CD4-positive, alpha-beta memory T cell (primary cell): ENCODE measurements at regions not wholly inside any gene's neighbourhood (a gene's known extent, or its start where the extent isn't known, plus 50 kb on each side); places are given as distances from the start of the nearest gene placed in this dataset.

ENCODE experiments used
- CTCF ChIA-PET: fragments of 350-600 bp; sonication (Branson Sonifier 250); formaldehyde crosslinking; loops from one replicate; lab custom pipeline; 2021; ENCODE audit warnings: inconsistent platforms; ENCODE audit not compliant: partially characterized antibody; lab: Charles Lee
- POLR2A ChIA-PET: fragments of 350-600 bp; sonication (Branson Sonifier 250); formaldehyde crosslinking; loops from one replicate; lab custom pipeline; 2021; ENCODE audit not compliant: partially characterized antibody; lab: Charles Lee
- DNase-seq, 5 donors: peaks; one replicate each; pipeline versions ENCODE4 v3.0.0 to v3.0.0-alpha.2; 2020 to 2022; ENCODE audit warnings: mixed read lengths in 1 of 5
- H3K27ac ChIP-seq: one replicate; pipeline ENCODE4 v1.7.0; 2013; ENCODE audit warnings: low read depth, low read length
- H3K27me3 ChIP-seq: 2 replicates; pipeline ENCODE4 v1.7.0; 2013; ENCODE audit warnings: mild to moderate bottlenecking, low read length, moderate library complexity; ENCODE audit not compliant: insufficient read depth
- H3K36me3 ChIP-seq: 2 replicates; pipeline ENCODE4 v1.7.0; 2013; ENCODE audit warnings: mild to moderate bottlenecking, low read length, moderate library complexity; ENCODE audit not compliant: insufficient read depth
- H3K4me1 ChIP-seq: 2 replicates; pipeline ENCODE4 v1.7.0; 2013; ENCODE audit warnings: mild to moderate bottlenecking, low read length, moderate library complexity; ENCODE audit not compliant: insufficient read depth
- H3K4me3 ChIP-seq, 2 donors: one replicate each; pipeline ENCODE4 v1.7.0; 2013; ENCODE audit warnings: low read length in 2 of 2, mild to moderate bottlenecking in 1 of 2
- H3K9me3 ChIP-seq, 2 donors: one replicate each; pipeline ENCODE4 v1.7.0; 2013; ENCODE audit warnings: low read length in 2 of 2, control low read depth in 1 of 2; ENCODE audit not compliant: control insufficient read depth in 1 of 2
- H3K27ac Mint-ChIP-seq, 7 donors: one replicate each; pipeline ENCODE4 v1.8.0; 2020 to 2021; ENCODE audit warnings: mixed read lengths in 7 of 7, mild to moderate bottlenecking in 6 of 7, inconsistent platforms in 3 of 7, moderate library complexity in 3 of 7
- H3K27me3 Mint-ChIP-seq, 2 donors: one replicate each; pipeline ENCODE4 v1.8.0; 2020 to 2021; ENCODE audit warnings: mixed read lengths in 2 of 2
- H3K36me3 Mint-ChIP-seq, 2 donors: one replicate each; pipeline ENCODE4 v1.8.0; 2020 to 2021; ENCODE audit warnings: mixed read lengths in 2 of 2, inconsistent platforms in 1 of 2, mild to moderate bottlenecking in 1 of 2
- H3K4me1 Mint-ChIP-seq, 4 donors: one replicate each; pipeline ENCODE4 v1.8.0; 2020 to 2021; ENCODE audit warnings: mixed read lengths in 4 of 4, mild to moderate bottlenecking in 1 of 4
- H3K4me3 Mint-ChIP-seq, 8 donors: one replicate each; pipeline ENCODE4 v1.8.0; 2020 to 2021; ENCODE audit warnings: mixed read lengths in 8 of 8, mild to moderate bottlenecking in 7 of 8, moderate library complexity in 6 of 8, inconsistent platforms in 3 of 8
- H3K9me3 Mint-ChIP-seq, 8 donors: one replicate each; pipeline ENCODE4 v1.8.0; 2020 to 2021; ENCODE audit warnings: mixed read lengths in 8 of 8, mild to moderate bottlenecking in 5 of 8, inconsistent platforms in 3 of 8, moderate library complexity in 1 of 8
- intact Hi-C: fragments of 100-400 bp; cut with micrococcal nuclease; formaldehyde crosslinking; loops from one replicate; pipeline ENCODE4 v1.15.1; 2023

DNA sequence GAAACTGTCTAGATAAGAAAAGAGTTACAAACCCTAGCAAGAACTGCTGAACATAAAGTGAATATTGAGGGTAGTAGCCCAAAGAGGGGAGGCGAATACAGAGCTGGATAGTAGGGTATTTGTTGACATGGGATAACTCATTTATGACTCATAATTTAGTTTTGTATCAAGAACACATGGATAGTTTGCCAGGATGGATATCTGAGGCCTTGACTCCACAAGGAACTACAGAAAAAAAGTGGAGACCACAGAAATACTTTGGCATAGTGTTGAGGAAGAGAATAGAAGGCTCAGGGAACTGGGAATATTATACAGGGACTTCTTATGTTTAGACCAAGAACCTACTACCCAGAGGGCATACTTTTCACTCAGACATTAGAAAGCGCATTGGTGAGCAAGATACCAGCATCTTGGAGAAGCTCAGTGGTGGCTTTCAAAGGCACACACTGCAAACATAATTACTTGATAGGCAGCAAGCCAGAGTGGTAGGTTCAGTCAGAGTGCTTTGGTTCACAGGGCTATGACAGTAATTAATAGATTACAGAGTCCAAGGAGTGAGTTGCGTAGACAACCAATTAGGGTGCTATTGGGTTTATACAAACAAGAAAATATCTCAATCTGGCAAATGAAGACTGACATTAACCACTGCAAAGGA lies 51.9 kb upstream of the ZBTB7C start:
- Histone ChIP-seq H3K9me3 (no peaks in the 10 kb centered on the region), H3K36me3 (no peaks in the 10 kb centered on the region), H3K27me3 (peaks cover 8% of the 10 kb centered on the region), H3K4me1 (peaks cover 20% of the 10 kb centered on the region), H3K27ac (no peak overlapping the region), H3K4me3 (no peak overlapping the region)
- Mint-ChIP-seq H3K27me3 (peaks cover 22 to 36% of the 10 kb centered on the region in 2 donors), H3K4me3 (no peak overlapping the region), H3K36me3 (no peaks in the 10 kb centered on the region), H3K27ac (no peak overlapping the region), H3K9me3 (peaks cover 0 to 1% (median 0%) of the 10 kb centered on the region in 8 donors), H3K4me1 (peaks cover 9 to 20% (median 16%) of the 10 kb centered on the region in 4 donors)
- intact Hi-C loops: no loop called here
- ChIA-PET CTCF (interaction anchor here (6.3 kb wide), 1 partner anchor 16 kb away, joined by 53 read pairs; no protein-coding TSS in a partner anchor), POLR2A (no interaction called here)
- DNase-seq: no peak

DNA sequence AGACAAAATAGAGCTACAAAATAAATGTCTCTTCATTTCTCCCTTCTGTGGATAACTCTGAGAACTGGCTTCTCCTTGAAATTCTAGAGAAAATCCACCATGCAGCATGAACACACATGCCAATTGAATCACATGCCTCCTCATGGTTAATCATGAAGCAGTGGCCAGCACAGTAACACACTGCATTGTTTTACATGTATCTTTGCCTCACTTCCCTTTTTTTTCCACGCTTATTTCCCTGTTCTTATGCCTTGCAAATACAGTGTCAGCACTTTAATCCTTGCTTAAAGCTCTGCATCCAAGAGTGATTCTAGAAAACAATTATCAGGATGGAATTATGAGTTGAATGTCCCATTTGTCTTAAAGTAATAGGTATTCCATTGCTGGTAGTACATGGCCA lies 50.3 kb upstream of the ZBTB7C start:
- H3K27me3 Mint-ChIP-seq: peaks cover 21 to 32% of the 10 kb centered on the region in 2 donors
- no peaks in the 10 kb centered on the region for H3K36me3 ChIP-seq
- intact Hi-C loops: no loop called here
- no peak overlapping the region for H3K4me3 ChIP-seq
- H3K4me1 ChIP-seq: peaks cover 36% of the 10 kb centered on the region
- no peaks in the 10 kb centered on the region for H3K36me3 Mint-ChIP-seq
- no peak overlapping the region for H3K27ac ChIP-seq
- H3K9me3 Mint-ChIP-seq: peaks cover 0 to 6% (median 0%) of the 10 kb centered on the region in 8 donors
- ChIA-PET POLR2A (no interaction called here), CTCF (interaction anchor here (4.4 kb wide), 1 partner anchor 14 kb away, joined by 58 read pairs; no protein-coding TSS in a partner anchor)
- H3K9me3 ChIP-seq: no peaks in the 10 kb centered on the region
- H3K27ac Mint-ChIP-seq: no peak overlapping the region
- peaks cover 19 to 36% (median 30%) of the 10 kb centered on the region in 4 donors for H3K4me1 Mint-ChIP-seq
- H3K27me3 ChIP-seq: peaks cover 8% of the 10 kb centered on the region
- no peak for DNase-seq
- H3K4me3 Mint-ChIP-seq: no peak overlapping the region

DNA sequence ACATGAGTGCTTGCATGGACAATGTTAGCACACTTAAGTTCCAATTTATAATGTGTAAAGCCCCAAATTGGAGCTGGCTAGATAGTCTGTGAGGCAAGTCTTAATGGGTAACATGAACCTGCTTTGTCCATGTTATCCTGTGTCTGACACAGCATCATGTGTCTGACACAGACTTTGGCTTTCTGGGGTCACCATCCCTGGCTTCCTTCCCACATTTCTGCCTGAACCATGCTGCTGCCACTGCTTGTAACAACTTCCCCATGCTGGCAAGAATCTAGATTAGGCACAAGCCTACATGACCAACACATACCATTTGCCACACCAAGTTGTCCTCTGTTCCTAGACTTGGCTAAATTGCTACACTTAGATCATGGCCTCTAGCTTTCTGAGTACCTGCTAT lies 49.8 kb upstream of the ZBTB7C start:
- POLR2A ChIA-PET: no interaction called here
- Histone ChIP-seq H3K4me1 (peaks cover 40% of the 10 kb centered on the region), H3K27me3 (peaks cover 8% of the 10 kb centered on the region), H3K9me3 (no peaks in the 10 kb centered on the region), H3K4me3 (no peak overlapping the region), H3K27ac (no peak overlapping the region), H3K36me3 (no peaks in the 10 kb centered on the region)
- CTCF ChIA-PET: interaction anchor here (0.9 to 4.4 kb wide), 2 partner anchors 10 to 13 kb away, joined by 3 to 58 read pairs; no protein-coding TSS in a partner anchor
- Mint-ChIP-seq H3K4me3 (no peak overlapping the region), H3K4me1 (peaks cover 19 to 40% (median 33%) of the 10 kb centered on the region in 4 donors), H3K27me3 (peaks cover 23 to 31% of the 10 kb centered on the region in 2 donors), H3K36me3 (no peaks in the 10 kb centered on the region), H3K9me3 (peaks cover 0 to 6% (median 0%) of the 10 kb centered on the region in 8 donors), H3K27ac (no peak overlapping the region)
- DNase-seq: no peak
- intact Hi-C loops: no loop called here
